Esophagus muscularis mucosa (tissue), 3 donors: ENCODE measurements at regions not wholly inside any gene's neighbourhood (a gene's known extent, or its start where the extent isn't known, plus 50 kb on each side); places are given as distances from the start of the nearest gene placed in this dataset.

ENCODE experiments used
- POLR2AphosphoS5 ChIP-seq, 2 donors: sonication (generic); formaldehyde crosslinking; IDR thresholded peaks; one replicate each; pipeline ENCODE4 v1.6.1; 2017; ENCODE audit warnings: antibody characterized with exemption in 2 of 2
- TF ChIP-seq, protein P1 (sequence below), 3 experiments: fragments of 200-600 bp in 2 of 3; fragments of 450-650 bp in 1 of 3; sonication (generic) in 2 of 3; IDR thresholded peaks; one replicate each; pipeline ENCODE4 v1.5.1; 2017 to 2019; ENCODE audit warnings: antibody characterized with exemption in 3 of 3, mild to moderate bottlenecking in 2 of 3, moderate library complexity in 1 of 3

DNA sequence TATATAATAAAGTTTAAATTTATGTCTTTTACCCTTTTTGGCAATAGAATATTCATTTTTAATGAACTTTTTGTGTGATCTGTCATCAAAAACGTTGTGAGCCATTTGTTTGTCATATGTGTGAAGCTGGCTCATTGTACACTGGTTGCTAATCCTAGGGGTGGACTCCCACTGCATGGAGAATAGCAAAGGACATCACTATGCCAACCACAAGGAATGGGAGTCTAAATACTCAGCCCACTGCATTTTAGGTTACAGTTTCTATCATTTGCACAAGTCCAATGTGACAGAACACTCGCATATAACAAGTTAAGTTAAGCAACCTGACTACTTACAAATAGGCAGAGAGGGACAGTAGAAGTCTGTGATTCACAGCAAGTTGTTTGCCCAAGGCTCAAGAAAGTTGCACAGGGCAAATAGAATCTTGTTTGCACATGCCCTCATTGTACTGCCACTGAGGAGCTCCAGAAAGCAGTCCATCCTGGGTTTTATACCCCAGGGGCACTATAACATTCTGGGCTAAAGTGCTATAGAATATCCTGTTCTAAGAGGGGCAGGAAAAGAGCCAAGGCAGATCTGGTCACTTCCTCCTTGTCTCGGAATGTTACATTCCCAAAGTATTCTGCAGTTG lies 545.9 kb upstream of the GCFC2 start:
- TF ChIP-seq, protein P1, sequence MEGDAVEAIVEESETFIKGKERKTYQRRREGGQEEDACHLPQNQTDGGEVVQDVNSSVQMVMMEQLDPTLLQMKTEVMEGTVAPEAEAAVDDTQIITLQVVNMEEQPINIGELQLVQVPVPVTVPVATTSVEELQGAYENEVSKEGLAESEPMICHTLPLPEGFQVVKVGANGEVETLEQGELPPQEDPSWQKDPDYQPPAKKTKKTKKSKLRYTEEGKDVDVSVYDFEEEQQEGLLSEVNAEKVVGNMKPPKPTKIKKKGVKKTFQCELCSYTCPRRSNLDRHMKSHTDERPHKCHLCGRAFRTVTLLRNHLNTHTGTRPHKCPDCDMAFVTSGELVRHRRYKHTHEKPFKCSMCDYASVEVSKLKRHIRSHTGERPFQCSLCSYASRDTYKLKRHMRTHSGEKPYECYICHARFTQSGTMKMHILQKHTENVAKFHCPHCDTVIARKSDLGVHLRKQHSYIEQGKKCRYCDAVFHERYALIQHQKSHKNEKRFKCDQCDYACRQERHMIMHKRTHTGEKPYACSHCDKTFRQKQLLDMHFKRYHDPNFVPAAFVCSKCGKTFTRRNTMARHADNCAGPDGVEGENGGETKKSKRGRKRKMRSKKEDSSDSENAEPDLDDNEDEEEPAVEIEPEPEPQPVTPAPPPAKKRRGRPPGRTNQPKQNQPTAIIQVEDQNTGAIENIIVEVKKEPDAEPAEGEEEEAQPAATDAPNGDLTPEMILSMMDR (IDR thresholded peaks at IDR 0.05), result no peak
- no peak for TF ChIP-seq POLR2AphosphoS5 (IDR thresholded peaks at IDR 0.05)
